ENCODE measurements at regions not wholly inside any gene's neighbourhood (a gene's known extent, or its start where the extent isn't known, plus 50 kb on each side); places are given as distances from the start of the nearest gene placed in this dataset.

- no peak for FAIRE-seq
- TF ChIP-seq CTCF (optimal IDR thresholded peaks at IDR 0.05 in 1 of 3, IDR thresholded peaks at IDR 0.05 in 1 of 3, conservative IDR thresholded peaks at IDR 0.05 in 1 of 3; ENCODE audit: extremely low read depth in 1 of 3, insufficient read depth in 2 of 3, low read length in 3 of 3) (no peak), EZH2 (IDR thresholded peaks at IDR 0.05; ENCODE audit: low read length) (no peak)
Observed at GRCh38 chr5:77545285-77545684, 53.2 kb upstream of the WDR41 start.

More at GRCh38 chr5:77545285-77545684, 53.2 kb upstream of the WDR41 start:
- Histone ChIP-seq H4K20me1 (ENCODE audit: control insufficient read depth, extremely low read depth, insufficient read depth, low read length) (no peaks in the 10 kb centered on the region), H3K79me2 (ENCODE audit: control insufficient read depth, insufficient read depth, low read length) (no peaks in the 10 kb centered on the region), H3K9me1 (ENCODE audit: control insufficient read depth, extremely low read depth, insufficient read depth, low read length) (no peaks in the 10 kb centered on the region), H3K9me3 (ENCODE audit: control insufficient read depth, low read depth, low read length) (no peaks in the 10 kb centered on the region), H3K4me1 (ENCODE audit: control insufficient read depth, extremely low read depth, insufficient read depth, low read length) (no peaks in the 10 kb centered on the region), H3K4me2 (ENCODE audit: control insufficient read depth, extremely low read depth, insufficient read depth, low read depth, low read length) (no peak overlapping the region), H3K36me3 (ENCODE audit: control insufficient read depth in 2 of 2, extremely low read depth in 1 of 2, insufficient read depth in 2 of 2, low read length in 2 of 2) (no peaks in the 10 kb centered on the region), H3K9ac (ENCODE audit: control insufficient read depth, extremely low read depth, insufficient read depth, low read length) (no peak overlapping the region), H2AFZ (ENCODE audit: control insufficient read depth, low read length) (no peak overlapping the region), H3K4me3 (ENCODE audit: control insufficient read depth in 2 of 3, extremely low read depth in 1 of 3, insufficient read depth in 2 of 3, low read depth in 1 of 3, low read length in 3 of 3) (no peak overlapping the region), H3K27ac (ENCODE audit: control insufficient read depth, insufficient read depth, low read length) (no peak overlapping the region), H3K27me3 (ENCODE audit: control insufficient read depth, extremely low read depth, insufficient read depth, low read length) (no peaks in the 10 kb centered on the region)
- dilution Hi-C loops (cut with MboI; ENCODE audit: extremely low pct_ligation_motif_present, low sequenced_read_pairs): no loop called here
- DNase-seq (ENCODE audit: low read depth, low spot score): no peak

Data from keratinocyte (primary cell).